ENCODE measurements at regions not wholly inside any gene's neighbourhood (a gene's known extent, or its start where the extent isn't known, plus 50 kb on each side); places are given as distances from the start of the nearest gene placed in this dataset.

GRCh38 chr6:137766596-137767370 is 100.3 kb upstream of the TNFAIP3 start:
- Histone ChIP-seq H4K91ac (ENCODE audit: insufficient read depth, low read depth, low read length) (no peak overlapping the region), H2BK15ac (ENCODE audit: low read depth, low read length) (no peak overlapping the region), H3K14ac (replicated peaks; ENCODE audit: low read depth, low read length) (no peak overlapping the region), H2BK120ac (ENCODE audit: low read depth, low read length) (no peak overlapping the region), H3K56ac (ENCODE audit: extremely low read depth, insufficient read depth, low read length) (no peak overlapping the region), H3K9me1 (ENCODE audit: insufficient read depth, low read length) (no peaks in the 10 kb centered on the region), H3K4me2 (ENCODE audit: low read depth, low read length) (no peak overlapping the region), H3K27me3 (ENCODE audit: control insufficient read depth, insufficient read depth, low read length) (no peaks in the 10 kb centered on the region), H2AFZ (replicated peaks; ENCODE audit: low read length, poor library complexity) (no peak overlapping the region), H3K23ac (ENCODE audit: low read depth, low read length) (no peak overlapping the region), H3K9me3 (ENCODE audit: control insufficient read depth, insufficient read depth, low read length) (no peaks in the 10 kb centered on the region), H2BK20ac (ENCODE audit: low read depth, low read length) (no peak overlapping the region), H4K20me1 (ENCODE audit: insufficient read depth, low read length) (no peaks in the 10 kb centered on the region), H4K8ac (ENCODE audit: low read depth in 2 of 2, low read length in 2 of 2) (no peak overlapping the region), H3K79me1 (ENCODE audit: low read depth in 1 of 2, low read length in 2 of 2) (no peaks in the 10 kb centered on the region), H3K4me1 (ENCODE audit: control insufficient read depth, insufficient read depth, low read length) (peaks cover 11% of the 10 kb centered on the region; the same call in 1 of the 2 replicates), H3K4ac (ENCODE audit: low read depth, low read length) (no peak overlapping the region; the same call in 1 of the 2 replicates), H2AK9ac (replicated peaks; ENCODE audit: low read depth, low read length, poor library complexity) (no peak overlapping the region), H3K18ac (ENCODE audit: low read depth, low read length) (peak overlapping the region; percentile 12; the same call in 1 of the 2 replicates), H3K27ac (ENCODE audit: insufficient read depth, low read length) (no peak overlapping the region), H3K36me3 (ENCODE audit: control insufficient read depth, insufficient read depth, low read length) (no peaks in the 10 kb centered on the region), H3K9ac (ENCODE audit: low read depth, low read length) (no peak overlapping the region), H2BK5ac (ENCODE audit: low read depth, low read length, poor library complexity, severe bottlenecking) (no peak overlapping the region), H3K4me3 (ENCODE audit: insufficient read depth, low read depth, low read length) (no peak overlapping the region), H2AK5ac (ENCODE audit: low read depth, low read length) (no peak overlapping the region), H4K5ac (ENCODE audit: low read depth, low read length) (no peak overlapping the region; the same call in 1 of the 2 replicates)
- ChIA-PET CTCF (no interaction called here), POLR2A (ENCODE audit: unreplicated experiment) (no interaction called here)
- dilution Hi-C loops (cut with HindIII; ENCODE audit: low sequenced_read_pairs, unreplicated experiment): no loop called here
- ATAC-seq (ENCODE audit: low read depth) (no peak), DNase-seq (no peak)
- in situ Hi-C loops (cut with MboI; ENCODE audit: low sequenced_read_pairs): no loop called here
- no TSS peak for BruUV-seq (replicated peaks)
- no peak for TF ChIP-seq ELK1 (IDR thresholded peaks at IDR 0.05; ENCODE audit: borderline replicate concordance, low read depth, low read length)
- no peak for TF ChIP-seq MXI1 (IDR thresholded peaks at IDR 0.05; ENCODE audit: borderline replicate concordance, low read depth, low read length)
- no peak for TF ChIP-seq USF2 (IDR thresholded peaks at IDR 0.05; ENCODE audit: low read depth, low read length)
- 0 out of 2 replicates have a peak, but pooled peaks have one; percentile 6 for TF ChIP-seq CEBPB (IDR thresholded peaks at IDR 0.05; ENCODE audit: low read depth, low read length)
- intact Hi-C loops (cut with micrococcal nuclease): loop anchor here (5.0 kb wide), 1 partner anchor 34 kb away; no protein-coding TSS in a partner anchor
- WGBS, 2 experiments (ENCODE audit: extremely low coverage in 2 of 2, insufficient read length in 1 of 2): 100% methylated on average over 1 of the region's 5 CpGs; no CpG with 5 or more reads in 1 of the 2 experiments
